ENCODE measurements at regions not wholly inside any gene's neighbourhood (a gene's known extent, or its start where the extent isn't known, plus 50 kb on each side); places are given as distances from the start of the nearest gene placed in this dataset.

GRCh38 chr5:68964679-68965078 lies 129.1 kb upstream of the SLC30A5 start:
- Histone ChIP-seq H3K4me3 (no peak overlapping the region), H3K9me3 (no peaks in the 10 kb centered on the region), H3K4me1 (peaks cover 0 to 10% (median 5%) of the 10 kb centered on the region in 4 donors), H3K36me3 (no peaks in the 10 kb centered on the region), H3K27me3 (no peaks in the 10 kb centered on the region), H3K27ac (no peak overlapping the region)
- no peak for DNase-seq
- TF ChIP-seq, protein P1, sequence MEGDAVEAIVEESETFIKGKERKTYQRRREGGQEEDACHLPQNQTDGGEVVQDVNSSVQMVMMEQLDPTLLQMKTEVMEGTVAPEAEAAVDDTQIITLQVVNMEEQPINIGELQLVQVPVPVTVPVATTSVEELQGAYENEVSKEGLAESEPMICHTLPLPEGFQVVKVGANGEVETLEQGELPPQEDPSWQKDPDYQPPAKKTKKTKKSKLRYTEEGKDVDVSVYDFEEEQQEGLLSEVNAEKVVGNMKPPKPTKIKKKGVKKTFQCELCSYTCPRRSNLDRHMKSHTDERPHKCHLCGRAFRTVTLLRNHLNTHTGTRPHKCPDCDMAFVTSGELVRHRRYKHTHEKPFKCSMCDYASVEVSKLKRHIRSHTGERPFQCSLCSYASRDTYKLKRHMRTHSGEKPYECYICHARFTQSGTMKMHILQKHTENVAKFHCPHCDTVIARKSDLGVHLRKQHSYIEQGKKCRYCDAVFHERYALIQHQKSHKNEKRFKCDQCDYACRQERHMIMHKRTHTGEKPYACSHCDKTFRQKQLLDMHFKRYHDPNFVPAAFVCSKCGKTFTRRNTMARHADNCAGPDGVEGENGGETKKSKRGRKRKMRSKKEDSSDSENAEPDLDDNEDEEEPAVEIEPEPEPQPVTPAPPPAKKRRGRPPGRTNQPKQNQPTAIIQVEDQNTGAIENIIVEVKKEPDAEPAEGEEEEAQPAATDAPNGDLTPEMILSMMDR (IDR thresholded peaks at IDR 0.05): no peak
- intact Hi-C loops (cut with DNase I; ENCODE audit: low total_unique reads): loop anchor here (5.0 kb wide), 1 partner anchor 677 kb away; no protein-coding TSS in a partner anchor

GRCh38 chr5:68965926-68966325 lies 127.9 kb upstream of the SLC30A5 start:
- TF ChIP-seq, protein P1 (IDR thresholded peaks at IDR 0.05): no peak
- H3K4me3 ChIP-seq: no peak overlapping the region
- peaks cover 0 to 10% (median 5%) of the 10 kb centered on the region in 4 donors for H3K4me1 ChIP-seq
- H3K27me3 ChIP-seq: no peaks in the 10 kb centered on the region
- no peak for DNase-seq
- no peak overlapping the region for H3K27ac ChIP-seq
- no peaks in the 10 kb centered on the region for H3K9me3 ChIP-seq
- intact Hi-C loops (cut with DNase I; ENCODE audit: low total_unique reads): no loop called here
- no peaks in the 10 kb centered on the region for H3K36me3 ChIP-seq

DNA sequence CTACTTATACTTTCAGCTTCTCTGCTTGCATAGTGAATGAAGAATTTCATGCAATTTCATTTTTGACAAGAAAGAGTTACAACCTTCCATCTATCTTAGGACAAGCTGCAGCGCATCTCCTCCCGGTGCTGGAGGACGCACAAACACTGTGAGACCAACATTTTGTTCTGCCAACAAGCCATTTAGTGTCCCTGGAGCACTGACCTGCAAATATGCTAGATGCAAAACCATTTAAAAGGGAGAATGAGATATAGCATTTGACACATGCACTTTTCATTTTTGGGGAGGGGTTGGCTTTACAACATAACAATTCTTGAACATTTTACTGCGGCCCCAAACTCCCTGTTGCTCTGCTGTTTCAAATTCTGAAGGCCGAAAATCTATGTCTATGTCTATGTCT lies 127.2 kb upstream of the SLC30A5 start:
- intact Hi-C loops (cut with DNase I; ENCODE audit: low total_unique reads): no loop called here
- TF ChIP-seq, protein P1 (IDR thresholded peaks at IDR 0.05): no peak

GRCh38 chr5:68968429-68968828 lies 125.4 kb upstream of the SLC30A5 start:
- intact Hi-C loops (cut with DNase I; ENCODE audit: low total_unique reads): no loop called here
- no peak for DNase-seq
- Histone ChIP-seq H3K4me3 (no peak overlapping the region), H3K36me3 (no peaks in the 10 kb centered on the region), H3K27me3 (no peaks in the 10 kb centered on the region), H3K4me1 (no peaks in the 10 kb centered on the region), H3K9me3 (no peaks in the 10 kb centered on the region), H3K27ac (no peak overlapping the region)
- TF ChIP-seq, protein P1 (IDR thresholded peaks at IDR 0.05): no peak

More for the DNA sequence above, 127.2 kb upstream of the SLC30A5 start:
- no peak for DNase-seq
- H3K27ac ChIP-seq: no peak overlapping the region
- H3K9me3 ChIP-seq: no peaks in the 10 kb centered on the region
- no peaks in the 10 kb centered on the region for H3K36me3 ChIP-seq
- H3K4me1 ChIP-seq: peaks cover 0 to 10% (median 5%) of the 10 kb centered on the region in 4 donors
- no peak overlapping the region for H3K4me3 ChIP-seq
- H3K27me3 ChIP-seq: no peaks in the 10 kb centered on the region

- Histone ChIP-seq H3K4me1 (no peaks in the 10 kb centered on the region), H3K27me3 (no peaks in the 10 kb centered on the region), H3K9me3 (peaks cover 0 to 12% (median 7%) of the 10 kb centered on the region in 3 donors), H3K27ac (no peak overlapping the region), H3K4me3 (no peak overlapping the region), H3K36me3 (no peaks in the 10 kb centered on the region)
- intact Hi-C loops (cut with DNase I; ENCODE audit: low total_unique reads): no loop called here
- TF ChIP-seq, protein P1 (IDR thresholded peaks at IDR 0.05): no peak
- DNase-seq: no peak
Measured at GRCh38 chr5:68970617-68971016, 123.2 kb upstream of the SLC30A5 start.

- H3K27ac ChIP-seq: no peak overlapping the region
- no peaks in the 10 kb centered on the region for H3K36me3 ChIP-seq
- H3K27me3 ChIP-seq: no peaks in the 10 kb centered on the region
- intact Hi-C loops (cut with DNase I; ENCODE audit: low total_unique reads): no loop called here
- TF ChIP-seq, protein P1 (IDR thresholded peaks at IDR 0.05): no peak
- no peaks in the 10 kb centered on the region for H3K4me1 ChIP-seq
- H3K9me3 ChIP-seq: peaks cover 0 to 12% (median 7%) of the 10 kb centered on the region in 3 donors
- no peak overlapping the region for H3K4me3 ChIP-seq
- no peak for DNase-seq
Measured at GRCh38 chr5:68973696-68974095, 120.1 kb upstream of the SLC30A5 start.
